ENCODE measurements at regions not wholly inside any gene's neighbourhood (a gene's known extent, or its start where the extent isn't known, plus 50 kb on each side); places are given as distances from the start of the nearest gene placed in this dataset.

- no peak for TF ChIP-seq CTCF (IDR thresholded peaks at IDR 0.05)
- TF ChIP-seq POLR2A (IDR thresholded peaks at IDR 0.05), result no peak
These were observed 512.2 kb upstream of the TCF4 start for GRCh38 chr18:56100090-56100722.
